Progenitor cell of endocrine pancreas (in vitro differentiated cells): ENCODE measurements at regions not wholly inside any gene's neighbourhood (a gene's known extent, or its start where the extent isn't known, plus 50 kb on each side); places are given as distances from the start of the nearest gene placed in this dataset.

ENCODE experiments used
- DNase-seq: peaks from one replicate; pipeline ENCODE4 v3.0.0; 2021; ENCODE audit warnings: low spot score; ENCODE audit not compliant: unreplicated experiment
- H3K27ac Mint-ChIP-seq: 2 replicates; pipeline ENCODE4 v1.8.0; 2021; ENCODE audit warnings: mild to moderate bottlenecking, moderate library complexity, mixed read lengths
- H3K27me3 Mint-ChIP-seq: 2 replicates; pipeline ENCODE4 v1.8.0; 2021; ENCODE audit warnings: mixed read lengths
- H3K36me3 Mint-ChIP-seq: 2 replicates; pipeline ENCODE4 v1.8.0; 2022; ENCODE audit warnings: mixed read lengths; ENCODE audit not compliant: insufficient read depth
- H3K4me1 Mint-ChIP-seq: 2 replicates; pipeline ENCODE4 v1.8.0; 2021; ENCODE audit warnings: low read depth, mixed read lengths
- H3K4me3 Mint-ChIP-seq: 2 replicates; pipeline ENCODE4 v1.8.0; 2021; ENCODE audit warnings: low read depth, mild to moderate bottlenecking, moderate library complexity, mixed read lengths
- H3K9me3 Mint-ChIP-seq: 2 replicates; pipeline ENCODE4 v1.8.0; 2021; ENCODE audit warnings: low read depth, mixed read lengths
- TF ChIP-seq, protein P1 (sequence below): fragments of 200-600 bp; sonication (generic); IDR thresholded peaks from one replicate; pipeline ENCODE4 v1.5.0; 2021; ENCODE audit warnings: antibody characterized with exemption, mild to moderate bottlenecking; ENCODE audit not compliant: unreplicated experiment

DNA sequence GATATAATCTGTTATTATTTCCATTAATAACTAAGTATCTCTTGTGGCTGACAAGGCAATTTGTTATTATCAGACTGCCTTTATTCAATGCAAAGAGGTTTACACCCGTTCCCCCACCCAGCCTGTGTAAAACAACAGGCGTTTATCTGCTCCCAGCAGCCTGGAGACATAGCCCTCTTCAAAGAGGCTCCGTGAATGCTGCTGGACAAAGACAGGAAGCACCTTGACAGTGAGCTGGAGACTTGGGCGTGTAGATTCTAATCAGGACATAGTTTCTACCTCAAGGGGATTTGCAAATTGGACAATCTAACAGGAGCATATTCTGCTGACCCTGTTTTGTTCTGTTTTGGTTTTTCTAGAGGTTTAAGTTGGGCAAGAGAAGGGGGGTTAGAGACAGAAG lies 733.0 kb upstream of the KIRREL3 start:
- H3K4me1 Mint-ChIP-seq = peaks cover 14% of the 10 kb centered on the region
- H3K9me3 Mint-ChIP-seq = no peaks in the 10 kb centered on the region
- no peak overlapping the region for H3K27ac Mint-ChIP-seq
- peaks cover 2% of the 10 kb centered on the region for H3K27me3 Mint-ChIP-seq
- TF ChIP-seq, protein P1, sequence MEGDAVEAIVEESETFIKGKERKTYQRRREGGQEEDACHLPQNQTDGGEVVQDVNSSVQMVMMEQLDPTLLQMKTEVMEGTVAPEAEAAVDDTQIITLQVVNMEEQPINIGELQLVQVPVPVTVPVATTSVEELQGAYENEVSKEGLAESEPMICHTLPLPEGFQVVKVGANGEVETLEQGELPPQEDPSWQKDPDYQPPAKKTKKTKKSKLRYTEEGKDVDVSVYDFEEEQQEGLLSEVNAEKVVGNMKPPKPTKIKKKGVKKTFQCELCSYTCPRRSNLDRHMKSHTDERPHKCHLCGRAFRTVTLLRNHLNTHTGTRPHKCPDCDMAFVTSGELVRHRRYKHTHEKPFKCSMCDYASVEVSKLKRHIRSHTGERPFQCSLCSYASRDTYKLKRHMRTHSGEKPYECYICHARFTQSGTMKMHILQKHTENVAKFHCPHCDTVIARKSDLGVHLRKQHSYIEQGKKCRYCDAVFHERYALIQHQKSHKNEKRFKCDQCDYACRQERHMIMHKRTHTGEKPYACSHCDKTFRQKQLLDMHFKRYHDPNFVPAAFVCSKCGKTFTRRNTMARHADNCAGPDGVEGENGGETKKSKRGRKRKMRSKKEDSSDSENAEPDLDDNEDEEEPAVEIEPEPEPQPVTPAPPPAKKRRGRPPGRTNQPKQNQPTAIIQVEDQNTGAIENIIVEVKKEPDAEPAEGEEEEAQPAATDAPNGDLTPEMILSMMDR = no peak
- H3K36me3 Mint-ChIP-seq = no peaks in the 10 kb centered on the region
- no peak overlapping the region for H3K4me3 Mint-ChIP-seq
- no peak for DNase-seq

DNA sequence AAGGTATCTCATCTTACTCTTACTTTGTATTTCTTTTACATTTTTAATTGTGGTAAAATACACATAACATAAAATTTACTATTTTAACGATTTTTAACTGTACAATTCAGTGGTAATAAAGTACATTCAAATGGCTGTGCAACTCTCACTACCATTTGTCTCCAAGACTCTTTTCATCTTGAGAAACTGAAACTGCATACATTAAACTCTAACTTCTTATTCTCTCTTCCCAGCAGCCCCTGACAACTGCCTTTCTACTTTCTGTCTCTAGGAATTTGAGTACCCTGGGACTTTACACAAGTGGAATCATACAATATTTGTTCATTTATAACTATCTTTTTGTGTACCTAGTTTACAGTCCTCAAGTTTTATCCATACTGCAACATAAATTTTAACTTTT lies 725.8 kb upstream of the KIRREL3 start:
- TF ChIP-seq, protein P1 = no peak
- H3K4me1 Mint-ChIP-seq = no peaks in the 10 kb centered on the region
- no peaks in the 10 kb centered on the region for H3K27me3 Mint-ChIP-seq
- no peak overlapping the region for H3K4me3 Mint-ChIP-seq
- DNase-seq = no peak
- H3K9me3 Mint-ChIP-seq = no peaks in the 10 kb centered on the region
- H3K36me3 Mint-ChIP-seq = no peaks in the 10 kb centered on the region
- H3K27ac Mint-ChIP-seq = no peak overlapping the region

DNA sequence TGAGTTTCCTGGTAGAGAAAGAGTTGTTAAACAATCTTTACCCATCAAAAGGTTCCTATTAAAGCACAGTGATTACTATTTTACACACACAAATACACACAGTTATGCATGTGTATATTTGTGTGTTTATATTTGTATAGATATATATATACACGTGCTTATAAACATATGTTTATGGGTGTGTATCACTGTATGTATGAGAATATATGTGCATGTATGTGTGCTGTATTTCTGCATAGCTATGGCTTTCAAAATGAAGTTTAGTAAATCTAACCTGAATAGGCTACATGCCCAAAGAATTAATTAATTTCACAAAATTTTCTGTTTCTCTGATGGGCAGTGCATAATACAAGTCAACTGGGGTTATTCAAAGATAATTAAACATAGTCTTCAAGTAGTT lies 723.1 kb upstream of the KIRREL3 start:
- no peak for DNase-seq
- H3K4me3 Mint-ChIP-seq = no peak overlapping the region
- TF ChIP-seq, protein P1 = no peak
- no peak overlapping the region for H3K27ac Mint-ChIP-seq
- H3K9me3 Mint-ChIP-seq = no peaks in the 10 kb centered on the region
- no peaks in the 10 kb centered on the region for H3K27me3 Mint-ChIP-seq
- H3K36me3 Mint-ChIP-seq = no peaks in the 10 kb centered on the region
- H3K4me1 Mint-ChIP-seq = no peaks in the 10 kb centered on the region

DNA sequence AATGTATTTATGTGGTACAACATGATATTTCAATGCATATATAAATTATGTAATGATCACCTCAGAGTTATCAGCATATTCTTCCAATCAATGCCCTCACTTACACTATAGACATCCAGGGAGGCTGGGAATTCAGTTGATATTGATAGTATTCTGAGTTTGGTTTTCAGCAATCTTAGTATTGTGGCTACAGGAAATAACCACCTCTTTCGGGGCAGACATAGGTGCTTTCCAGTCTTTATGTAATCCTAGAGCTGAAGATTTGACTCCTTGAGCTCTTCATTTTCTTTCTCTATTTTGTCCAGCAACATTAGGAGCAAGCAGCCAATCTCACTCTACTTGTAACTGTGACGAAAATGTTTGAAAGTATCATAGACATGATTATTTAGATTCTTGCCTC lies 712.7 kb upstream of the KIRREL3 start:
- DNase-seq = no peak
- Mint-ChIP-seq H3K36me3 (no peaks in the 10 kb centered on the region), H3K4me3 (no peak overlapping the region), H3K9me3 (no peaks in the 10 kb centered on the region), H3K4me1 (no peaks in the 10 kb centered on the region), H3K27me3 (no peaks in the 10 kb centered on the region), H3K27ac (no peak overlapping the region)
- TF ChIP-seq, protein P1 = no peak

DNA sequence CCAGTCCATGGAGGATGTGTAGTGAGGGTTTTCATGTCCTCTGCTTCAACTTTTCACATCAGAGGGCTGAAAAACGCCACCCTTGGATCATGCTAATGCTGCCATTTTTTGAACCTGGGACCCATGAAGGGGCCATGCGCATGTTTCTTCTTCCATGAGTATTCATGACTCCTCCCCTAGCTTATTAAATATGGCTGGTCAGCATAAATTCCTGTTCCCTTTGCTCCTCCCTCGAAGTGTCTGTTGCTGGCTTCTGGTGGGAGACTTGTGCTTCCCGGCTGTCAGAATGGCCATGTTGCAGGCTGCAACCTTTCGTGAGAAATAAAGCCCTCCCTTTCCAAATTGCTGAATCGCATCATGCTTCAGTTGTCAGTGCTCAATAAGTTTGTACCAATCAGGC lies 711.2 kb upstream of the KIRREL3 start:
- Mint-ChIP-seq H3K9me3 (no peaks in the 10 kb centered on the region), H3K36me3 (no peaks in the 10 kb centered on the region), H3K27ac (no peak overlapping the region), H3K4me1 (no peaks in the 10 kb centered on the region), H3K27me3 (no peaks in the 10 kb centered on the region), H3K4me3 (no peak overlapping the region)
- DNase-seq = no peak
- TF ChIP-seq, protein P1 = no peak
